Keratinocyte (primary cell): ENCODE measurements at regions not wholly inside any gene's neighbourhood (a gene's known extent, or its start where the extent isn't known, plus 50 kb on each side); places are given as distances from the start of the nearest gene placed in this dataset.
"Not testable (repeated sequence)": the region's sequence is repeated elsewhere in the genome, so short reads cannot be mapped to it uniquely, and the experiment has no call there.

Experiments
- CTCF ChIP-seq, 3 experiments: IDR thresholded peaks in 1 of 3; conservative IDR thresholded peaks in 1 of 3; optimal IDR thresholded peaks in 1 of 3; 2 replicates in 2 of 3; 3 replicates in 1 of 3; pipeline versions ENCODE3 to v1.5.1; 2011; ENCODE audit warnings: low read length in 3 of 3, mild to moderate bottlenecking in 3 of 3, moderate library complexity in 2 of 3, control low read depth in 1 of 3, inconsistent platforms in 1 of 3; ENCODE audit not compliant: insufficient read depth in 2 of 3; ENCODE audit errors: extremely low read depth in 1 of 3
- EZH2 ChIP-seq: IDR thresholded peaks from one replicate; pipeline ENCODE4 v1.6.1; 2012; ENCODE audit warnings: inconsistent platforms, mild to moderate bottlenecking, low read length, moderate library complexity

- TF ChIP-seq CTCF (optimal IDR thresholded peaks at IDR 0.05 in 1 of 3, IDR thresholded peaks at IDR 0.05 in 1 of 3, conservative IDR thresholded peaks at IDR 0.05 in 1 of 3; ENCODE audit: extremely low read depth in 1 of 3, insufficient read depth in 2 of 3, low read length in 3 of 3); EZH2: not testable (repeated sequence)
Observed at GRCh38 chrX:7988013-7988759, 61.0 kb upstream of the PNPLA4 start.
